ENCODE measurements at regions not wholly inside any gene's neighbourhood (a gene's known extent, or its start where the extent isn't known, plus 50 kb on each side); places are given as distances from the start of the nearest gene placed in this dataset.

GRCh38 chr15:81558056-81558455 is 184.0 kb upstream of the TMC3 start:
- Histone ChIP-seq H3K36me3 (ENCODE audit: control insufficient read depth, insufficient read depth, low read length) (no peaks in the 10 kb centered on the region), H3K27me3 (replicated peaks; ENCODE audit: control insufficient read depth, insufficient read depth, low read length) (no peaks in the 10 kb centered on the region), H3K4me3 (replicated peaks; ENCODE audit: low read depth, low read length) (no peak overlapping the region)
- no peak for DNase-seq (ENCODE audit: extremely low read depth, insufficient read length)
- TF ChIP-seq CTCF (IDR thresholded peaks at IDR 0.05; ENCODE audit: insufficient read depth, low read length, poor library complexity, severe bottlenecking): no peak

- Histone ChIP-seq H3K27me3 (replicated peaks; ENCODE audit: control insufficient read depth, insufficient read depth, low read length) (no peaks in the 10 kb centered on the region), H3K36me3 (ENCODE audit: control insufficient read depth, insufficient read depth, low read length) (no peaks in the 10 kb centered on the region), H3K4me3 (replicated peaks; ENCODE audit: low read depth, low read length) (no peak overlapping the region)
- no peak for TF ChIP-seq CTCF (IDR thresholded peaks at IDR 0.05; ENCODE audit: insufficient read depth, low read length, poor library complexity, severe bottlenecking)
- no peak for DNase-seq (ENCODE audit: extremely low read depth, insufficient read length)
Measured at GRCh38 chr15:81555346-81555745, 181.3 kb upstream of the TMC3 start.

- TF ChIP-seq CTCF (IDR thresholded peaks at IDR 0.05; ENCODE audit: insufficient read depth, low read length, poor library complexity, severe bottlenecking): no peak
Measured at GRCh38 chr15:81548365-81549130, 174.5 kb upstream of the TMC3 start.

GRCh38 chr15:81547521-81548132 is 173.6 kb upstream of the TMC3 start:
- H3K4me3 ChIP-seq (replicated peaks; ENCODE audit: low read depth, low read length): no peak overlapping the region
- TF ChIP-seq CTCF (IDR thresholded peaks at IDR 0.05; ENCODE audit: insufficient read depth, low read length, poor library complexity, severe bottlenecking): no peak
- no peaks in the 10 kb centered on the region for H3K27me3 ChIP-seq (replicated peaks; ENCODE audit: control insufficient read depth, insufficient read depth, low read length)
- no peak for DNase-seq (ENCODE audit: extremely low read depth, insufficient read length)
- H3K36me3 ChIP-seq (ENCODE audit: control insufficient read depth, insufficient read depth, low read length): no peaks in the 10 kb centered on the region

More at GRCh38 chr15:81548365-81549130, 174.5 kb upstream of the TMC3 start:
- H3K27me3 ChIP-seq (replicated peaks; ENCODE audit: control insufficient read depth, insufficient read depth, low read length): no peaks in the 10 kb centered on the region
- H3K36me3 ChIP-seq (ENCODE audit: control insufficient read depth, insufficient read depth, low read length): no peaks in the 10 kb centered on the region
- DNase-seq (ENCODE audit: extremely low read depth, insufficient read length): no peak
- no peak overlapping the region for H3K4me3 ChIP-seq (replicated peaks; ENCODE audit: low read depth, low read length)

- DNase-seq (ENCODE audit: extremely low read depth, insufficient read length): no peak
- no peak overlapping the region for H3K4me3 ChIP-seq (replicated peaks; ENCODE audit: low read depth, low read length)
- no peak for TF ChIP-seq CTCF (IDR thresholded peaks at IDR 0.05; ENCODE audit: insufficient read depth, low read length, poor library complexity, severe bottlenecking)
- no peaks in the 10 kb centered on the region for H3K36me3 ChIP-seq (ENCODE audit: control insufficient read depth, insufficient read depth, low read length)
- no peaks in the 10 kb centered on the region for H3K27me3 ChIP-seq (replicated peaks; ENCODE audit: control insufficient read depth, insufficient read depth, low read length)
Measured at GRCh38 chr15:81544385-81544784, 170.4 kb upstream of the TMC3 start.

Measured in GM06990 (cell line).